ENCODE measurements at regions not wholly inside any gene's neighbourhood (a gene's known extent, or its start where the extent isn't known, plus 50 kb on each side); places are given as distances from the start of the nearest gene placed in this dataset.
"Not testable (repeated sequence)": the region's sequence is repeated elsewhere in the genome, so short reads cannot be mapped to it uniquely, and the experiment has no call there.

GRCh38 chr2:2739231-2739795 lies 408.2 kb upstream of the MYT1L start:
- no peak for DNase-seq (ENCODE audit: low spot score)

- no peak for DNase-seq (ENCODE audit: low spot score)
These were observed 407.6 kb upstream of the MYT1L start for GRCh38 chr2:2738684-2739083.

DNA sequence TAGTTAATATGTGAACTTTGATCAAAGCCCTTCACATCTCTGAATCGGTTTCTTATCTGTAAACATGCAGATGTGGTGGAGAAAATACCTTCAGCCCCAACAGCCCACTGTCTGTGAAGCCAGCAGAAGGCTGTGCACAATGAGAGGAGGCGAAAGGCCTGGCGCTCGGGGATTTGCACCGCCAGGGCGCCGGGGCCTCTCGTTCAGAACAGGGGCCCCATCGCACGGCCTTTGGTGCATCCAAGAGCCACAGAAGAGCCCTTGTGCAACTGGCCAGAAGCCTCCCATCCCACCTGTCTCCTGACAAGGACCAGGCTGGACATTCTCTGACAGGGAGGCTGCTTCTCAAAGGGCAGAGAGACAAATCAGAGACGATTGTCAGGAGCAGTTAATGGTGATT lies 407.2 kb upstream of the MYT1L start:
- no peak for DNase-seq (ENCODE audit: low spot score)

DNA sequence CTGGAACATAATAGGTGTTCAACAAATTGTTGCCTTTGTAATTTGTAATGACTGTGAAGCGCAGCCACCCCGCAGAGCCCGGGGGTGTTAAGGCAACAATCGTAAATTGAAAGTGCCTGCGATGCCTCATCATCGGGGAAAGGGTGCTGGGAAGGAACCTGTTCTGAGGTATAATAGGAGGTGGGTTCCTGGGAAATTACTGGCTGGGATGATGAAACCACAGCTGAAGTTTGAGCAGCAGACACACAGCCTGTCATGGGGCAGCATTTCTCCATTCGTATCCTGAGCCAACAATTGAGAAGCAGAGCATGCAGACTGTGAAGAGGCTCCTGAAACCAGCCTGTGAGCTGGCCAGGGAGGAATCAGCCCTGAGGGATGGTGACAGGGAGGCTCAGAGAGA lies 404.0 kb upstream of the MYT1L start:
- DNase-seq (ENCODE audit: low spot score), result no peak

GRCh38 chr2:2734308-2734707 lies 403.2 kb upstream of the MYT1L start:
- DNase-seq (ENCODE audit: low spot score), result no peak

- no peak for DNase-seq (ENCODE audit: low spot score)
These were observed 402.7 kb upstream of the MYT1L start for GRCh38 chr2:2733818-2734217.

GRCh38 chr2:2732331-2733119 lies 401.4 kb upstream of the MYT1L start:
- DNase-seq (ENCODE audit: low spot score), result no peak

- no peak for DNase-seq (ENCODE audit: low spot score)
These were observed 400.8 kb upstream of the MYT1L start for GRCh38 chr2:2731816-2732284.

GRCh38 chr2:2731101-2731815 lies 400.2 kb upstream of the MYT1L start:
- DNase-seq (ENCODE audit: low spot score), result no peak

- no peak for DNase-seq (ENCODE audit: low spot score)
These were observed 399.3 kb upstream of the MYT1L start for GRCh38 chr2:2730301-2730833.

DNA sequence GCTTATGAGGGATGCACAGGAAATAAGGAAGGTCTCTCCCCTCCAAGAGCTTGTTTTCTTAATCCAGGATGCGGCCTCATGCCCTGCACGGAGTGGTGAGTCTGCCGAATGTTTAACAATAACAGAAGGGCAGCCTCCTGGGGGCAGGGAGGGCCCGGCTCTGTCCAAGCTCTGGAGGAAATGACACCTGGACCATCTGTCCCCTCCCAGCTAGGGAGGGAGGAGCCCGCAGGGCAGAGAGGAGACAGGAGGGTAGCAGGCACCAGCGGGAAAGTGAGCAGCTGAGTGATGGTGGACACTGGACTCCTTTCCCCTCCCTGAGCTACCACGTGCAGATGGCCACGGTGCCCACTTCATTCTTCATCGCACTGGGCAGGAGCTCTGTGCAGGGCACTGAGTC lies 398.2 kb upstream of the MYT1L start:
- DNase-seq (ENCODE audit: low spot score), result no peak

DNA sequence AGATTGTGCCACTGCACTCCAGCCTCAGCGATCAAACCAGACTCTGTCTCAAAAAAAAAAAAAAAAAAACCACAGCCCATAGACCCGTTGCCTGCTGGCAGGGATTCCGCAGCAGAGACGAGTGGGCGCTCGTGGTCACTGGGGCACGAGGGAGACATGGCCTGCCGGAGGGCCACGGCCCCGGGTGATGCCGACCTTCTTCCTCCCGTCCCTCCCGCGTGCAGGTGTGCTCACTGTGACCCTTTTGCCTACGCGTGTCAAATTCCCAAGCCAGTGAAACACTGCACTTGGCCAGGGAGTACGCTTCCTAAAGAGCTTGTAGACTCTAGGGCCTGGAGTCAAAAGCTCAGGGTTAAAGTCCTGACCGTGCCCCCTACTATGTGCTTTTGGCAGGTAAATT lies 397.6 kb upstream of the MYT1L start:
- DNase-seq (ENCODE audit: low spot score), result no peak

- no peak for DNase-seq (ENCODE audit: low spot score)
These were observed 396.9 kb upstream of the MYT1L start for GRCh38 chr2:2727876-2728511.

DNA sequence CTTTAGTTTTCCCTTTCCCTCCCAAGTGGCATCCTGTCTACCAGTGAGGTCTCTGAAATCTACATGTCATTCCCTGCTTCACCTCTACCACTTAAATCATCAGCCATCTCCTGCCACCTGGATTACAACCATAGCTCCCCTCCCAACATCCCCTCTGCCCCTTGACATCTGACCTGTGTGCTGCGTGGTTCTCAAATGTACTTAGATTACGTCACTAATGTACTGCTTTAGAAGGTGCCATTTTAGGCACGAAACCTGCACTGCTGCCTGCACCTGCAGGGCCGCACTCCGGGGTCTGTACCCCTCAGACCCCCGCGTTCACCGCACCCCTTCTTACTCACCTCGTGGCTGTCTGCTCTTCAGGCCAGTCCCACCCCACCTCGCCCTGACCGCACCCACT lies 395.1 kb upstream of the MYT1L start:
- DNase-seq (ENCODE audit: low spot score), result no peak

DNA sequence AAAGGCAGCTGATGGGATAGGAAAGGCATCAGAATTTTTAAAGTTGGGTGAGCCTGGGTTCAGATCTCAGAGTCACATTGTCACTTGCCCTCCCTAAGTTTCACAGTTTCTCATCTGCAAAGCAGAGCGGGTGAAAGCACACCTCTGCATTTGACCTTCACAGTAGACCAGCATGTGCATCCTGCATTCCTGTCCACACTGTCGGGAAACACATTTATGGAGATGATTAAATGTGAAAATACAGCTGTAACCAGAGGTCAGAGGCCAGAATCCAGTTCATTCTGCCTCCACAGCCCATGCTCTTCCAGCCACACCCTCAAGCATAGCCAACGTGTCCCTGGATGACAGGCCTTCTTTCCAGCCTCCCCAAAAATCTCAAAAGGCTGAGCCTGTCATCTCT lies 392.0 kb upstream of the MYT1L start:
- no peak for DNase-seq (ENCODE audit: low spot score)

- no peak for DNase-seq (ENCODE audit: low spot score)
These were observed 390.3 kb upstream of the MYT1L start for GRCh38 chr2:2721296-2721835.

- not testable (repeated sequence) for DNase-seq (ENCODE audit: low spot score)
These were observed 389.7 kb upstream of the MYT1L start for GRCh38 chr2:2720806-2721205.

- DNase-seq (ENCODE audit: low spot score), result no peak
These were observed 389.3 kb upstream of the MYT1L start for GRCh38 chr2:2720351-2720750.

DNA sequence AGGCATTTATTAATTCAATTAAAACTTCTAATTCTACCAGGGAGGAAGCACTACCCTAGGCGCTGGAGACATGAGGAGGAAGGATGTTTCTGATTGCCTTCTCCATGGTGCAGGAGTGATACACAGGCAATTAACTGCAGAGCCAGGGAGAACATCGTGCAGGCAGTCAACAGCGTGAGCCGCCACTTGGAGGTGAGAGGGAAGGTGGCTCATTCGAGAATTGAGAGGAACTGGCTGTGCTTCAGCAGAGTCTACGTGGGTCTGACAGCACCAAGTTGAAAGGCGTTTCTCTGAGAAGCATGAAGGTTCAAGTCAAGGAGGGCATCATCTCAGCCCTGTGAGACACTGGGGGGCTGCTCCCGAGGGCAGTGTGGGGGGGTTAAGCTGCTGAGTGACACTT lies 388.7 kb upstream of the MYT1L start:
- DNase-seq (ENCODE audit: low spot score), result no peak

GRCh38 chr2:2719015-2719414 lies 387.9 kb upstream of the MYT1L start:
- no peak for DNase-seq (ENCODE audit: low spot score)

DNA sequence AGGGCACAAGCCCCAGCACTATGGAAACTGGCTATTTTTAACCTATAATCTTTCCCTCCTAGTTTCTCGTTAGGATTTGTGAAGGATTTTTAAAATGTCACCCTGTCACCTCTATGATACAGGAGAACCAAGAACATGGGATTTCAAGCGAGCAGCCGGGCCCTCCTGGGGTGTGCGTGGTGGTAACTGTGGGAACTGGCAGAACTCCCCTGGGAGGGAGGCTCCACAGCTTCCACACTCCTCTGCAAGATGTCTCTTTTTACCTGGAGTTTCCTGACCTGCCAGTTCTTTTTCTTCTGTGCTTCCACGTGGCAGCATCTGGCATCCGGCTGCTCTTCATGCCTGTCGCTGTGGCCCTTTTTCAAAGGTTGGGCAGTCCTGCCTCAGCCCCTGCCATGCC lies 386.3 kb upstream of the MYT1L start:
- no peak for DNase-seq (ENCODE audit: low spot score)

DNA sequence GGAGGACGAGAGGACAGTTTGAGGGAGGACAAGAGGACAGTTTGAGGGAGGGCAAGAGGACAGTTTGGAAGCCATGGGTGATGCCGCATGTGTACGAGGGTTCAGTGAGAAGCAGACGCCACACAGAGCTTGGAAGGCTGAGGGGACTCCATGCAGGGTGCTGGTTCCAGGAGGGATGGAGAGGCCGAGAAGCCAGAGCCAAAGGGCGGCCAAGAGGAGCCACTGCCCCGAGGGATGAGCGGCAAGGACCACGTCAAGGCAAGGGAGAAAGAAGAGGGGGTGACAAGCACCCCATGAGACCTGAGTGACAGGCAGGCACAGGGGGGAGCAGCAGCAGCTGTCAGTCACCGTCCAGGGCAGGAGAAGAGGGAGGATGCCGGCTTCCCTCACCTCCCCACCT lies 385.7 kb upstream of the MYT1L start:
- no peak for DNase-seq (ENCODE audit: low spot score)
